ENCODE measurements at regions not wholly inside any gene's neighbourhood (a gene's known extent, or its start where the extent isn't known, plus 50 kb on each side); places are given as distances from the start of the nearest gene placed in this dataset.

DNA sequence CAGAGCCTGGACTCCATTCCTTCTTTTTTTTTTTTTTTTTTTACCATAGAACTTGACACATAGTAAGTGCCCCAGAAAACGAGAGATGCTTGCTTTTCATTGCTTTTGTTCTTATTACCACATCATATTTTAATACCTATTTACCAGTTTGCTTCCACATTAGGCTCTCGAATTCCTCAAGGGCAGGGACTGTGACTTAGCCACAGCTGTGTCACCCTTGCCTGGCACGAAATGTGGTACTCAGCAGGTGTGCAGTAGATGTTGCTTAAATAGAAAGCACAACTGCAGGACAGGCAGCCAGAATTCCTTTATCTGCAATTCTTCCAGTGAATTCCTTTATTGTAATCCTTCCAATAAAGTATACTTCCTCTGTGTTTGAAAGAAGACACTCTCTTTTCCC lies 393.0 kb downstream of the HAPSTR1 start:
- DNase-seq = no peak

DNA sequence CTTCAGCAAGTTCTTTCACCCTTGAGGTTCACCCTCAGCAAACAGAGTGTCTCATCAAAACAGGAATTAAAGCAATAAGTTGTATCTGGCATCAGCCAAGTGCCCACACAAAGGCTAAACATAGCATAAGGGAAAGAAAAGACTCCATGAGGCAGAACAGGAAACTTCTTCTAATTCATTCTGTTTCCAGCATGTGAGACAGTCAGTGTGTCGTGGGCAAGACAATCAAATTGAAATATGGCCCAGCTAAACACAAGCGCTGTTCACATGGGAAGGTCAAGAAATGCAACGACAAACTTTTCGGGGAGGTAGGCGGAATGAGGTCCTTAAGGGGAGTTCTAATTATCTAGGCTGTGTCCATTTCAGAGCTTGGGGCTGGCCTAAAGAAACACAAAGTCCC lies 393.4 kb downstream of the HAPSTR1 start:
- DNase-seq = no peak

DNA sequence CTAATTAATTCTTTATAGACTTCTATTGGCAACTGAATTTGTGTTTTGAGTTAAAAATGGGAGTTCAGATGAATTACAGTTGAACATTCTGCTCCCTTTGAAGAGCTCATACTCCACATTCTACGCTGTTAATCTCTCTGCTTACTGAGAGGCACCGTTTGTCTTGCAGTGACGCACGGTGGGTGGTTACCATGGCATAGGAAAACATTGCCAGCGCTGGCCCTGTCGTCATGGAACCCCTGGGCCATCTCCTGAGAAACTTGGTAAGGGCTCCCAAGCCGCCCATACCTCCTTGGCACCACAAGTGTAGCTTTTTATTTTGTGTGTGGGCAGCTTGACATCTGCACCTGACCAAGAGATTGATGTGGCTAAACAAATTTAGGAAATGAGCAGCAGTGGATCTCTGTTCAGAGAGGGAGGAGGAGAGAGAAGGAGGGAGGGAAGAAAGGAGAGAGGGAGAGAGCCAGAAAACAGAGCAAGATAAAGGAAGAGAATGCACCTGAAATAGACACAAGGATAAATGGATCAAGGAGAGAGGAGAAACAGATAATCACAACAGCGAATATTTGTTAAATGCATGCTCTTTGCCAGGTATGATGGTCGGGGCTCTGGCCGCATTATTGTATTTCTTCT lies 398.5 kb downstream of the HAPSTR1 start:
- DNase-seq = no peak

DNA sequence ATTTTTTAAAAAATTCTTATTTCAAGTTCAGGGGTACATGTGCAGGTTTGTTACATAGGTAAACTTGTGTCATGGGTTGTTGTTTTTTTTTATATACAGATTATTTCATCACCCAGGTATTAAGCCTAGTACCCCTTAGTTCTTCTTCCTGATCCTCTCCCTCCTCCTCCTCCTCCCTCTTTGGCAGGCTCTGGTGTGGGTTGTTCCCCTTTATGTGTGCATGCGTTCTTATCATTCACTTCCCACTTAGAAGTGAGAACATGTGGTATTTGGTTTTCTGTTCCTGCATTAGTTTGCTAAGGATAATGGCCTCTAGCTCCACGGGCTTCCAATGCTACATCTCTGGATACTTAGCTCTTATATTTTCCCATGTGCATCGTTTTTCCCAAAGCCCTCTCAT lies 404.4 kb downstream of the HAPSTR1 start:
- no peak for DNase-seq

DNA sequence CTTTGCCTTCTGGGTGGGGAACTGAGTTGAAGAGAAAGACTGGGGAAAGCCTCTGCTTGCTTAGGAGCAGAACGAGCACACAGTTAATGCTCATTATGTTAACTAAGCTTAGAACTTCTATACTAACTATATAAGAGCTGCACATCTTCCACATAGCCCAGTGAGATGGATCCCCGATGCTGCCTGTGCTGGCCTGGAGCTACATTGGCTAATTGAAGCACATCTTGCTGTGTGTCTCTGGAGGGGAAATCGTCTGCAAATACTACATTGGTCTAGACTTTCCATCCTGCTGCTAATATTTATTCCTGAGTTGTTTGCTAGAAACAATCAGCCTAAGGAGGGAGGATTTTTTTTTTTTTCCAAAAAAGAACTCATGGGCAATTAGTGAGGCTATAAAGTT lies 406.3 kb downstream of the HAPSTR1 start:
- DNase-seq = no peak

DNA sequence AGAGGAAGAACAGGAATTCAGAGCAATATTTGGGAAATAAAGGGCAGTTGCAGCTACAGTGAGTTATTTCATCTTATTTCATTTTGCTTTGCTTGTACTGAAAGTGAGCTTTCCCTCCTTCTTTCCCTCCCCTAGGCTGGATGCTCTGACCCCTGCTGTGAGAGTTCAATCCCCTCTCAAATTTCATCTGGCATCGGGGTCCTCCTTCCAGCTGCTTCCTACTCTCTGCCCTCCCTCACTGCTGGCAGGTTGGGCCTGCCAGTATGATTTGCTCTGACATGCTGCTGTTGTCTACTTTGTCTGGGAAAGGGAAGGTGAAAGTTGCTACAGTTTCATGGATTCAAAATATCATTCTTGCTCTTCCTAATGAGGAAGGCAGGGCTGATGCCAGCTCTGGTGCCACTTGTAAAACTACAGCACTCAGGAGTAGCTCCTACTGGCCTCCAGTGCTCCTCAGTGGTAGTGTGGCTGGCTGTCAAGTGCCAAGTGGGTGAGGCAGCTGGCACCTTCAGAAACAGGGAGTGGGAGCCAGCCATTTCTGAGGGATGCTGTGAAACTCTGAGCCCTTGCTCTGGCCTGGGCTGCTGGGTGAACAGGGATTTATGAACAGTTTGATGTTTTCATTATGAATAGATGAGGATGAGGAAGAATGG lies 408.6 kb downstream of the HAPSTR1 start:
- no peak for DNase-seq

DNA sequence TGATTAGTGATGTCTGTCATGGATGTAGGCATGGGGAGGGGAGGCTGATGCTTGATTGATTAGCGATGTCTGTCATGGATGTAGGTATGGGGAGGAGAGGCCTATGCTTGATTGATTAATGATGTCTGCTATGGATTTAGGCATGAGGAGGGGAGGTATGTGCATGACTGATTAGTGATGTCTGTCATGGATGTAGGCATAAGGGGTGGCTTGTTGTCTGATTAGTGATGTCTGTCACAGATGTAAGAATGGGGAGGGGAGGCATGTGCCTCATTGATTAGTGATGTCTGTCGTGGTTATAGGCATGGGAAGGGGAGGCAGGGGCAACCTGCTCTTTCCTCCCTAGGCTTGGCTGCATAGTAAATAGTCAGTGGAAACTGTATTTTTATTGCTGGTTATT lies 409.4 kb downstream of the HAPSTR1 start:
- no peak for DNase-seq

DNA sequence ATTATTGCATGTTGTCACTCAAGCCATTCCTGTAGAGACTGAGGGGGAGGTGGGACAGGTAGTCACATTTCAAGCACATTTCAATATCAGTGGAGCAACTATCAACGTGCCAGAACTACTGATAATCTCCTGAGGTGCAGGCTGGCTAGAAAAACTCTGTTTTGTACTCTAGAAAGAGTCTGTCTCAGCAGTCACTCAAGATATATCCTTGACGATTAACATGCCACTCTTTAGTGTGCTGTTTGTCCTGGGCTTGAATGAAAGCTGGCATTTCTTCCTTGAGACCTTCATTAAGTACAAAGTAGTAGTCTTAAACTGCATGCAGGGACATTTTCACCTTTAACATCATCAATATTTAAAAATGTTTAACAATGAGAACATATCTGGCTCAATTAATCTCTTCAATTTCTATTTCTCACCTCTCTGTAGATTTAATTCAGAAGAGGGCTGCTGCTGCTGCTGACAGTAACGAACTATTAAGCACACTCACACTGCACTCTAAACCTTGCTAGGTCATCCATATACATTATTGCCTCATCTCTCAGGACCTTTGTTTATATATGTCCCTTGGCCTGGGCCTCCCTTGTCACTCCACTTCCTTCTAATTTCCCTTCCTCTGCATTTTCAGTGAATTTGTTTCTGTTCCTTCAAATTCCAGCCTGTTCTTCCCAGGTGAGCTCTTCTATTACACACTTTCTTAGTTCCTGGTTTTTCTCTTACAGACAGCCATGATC lies 412.0 kb downstream of the HAPSTR1 start:
- DNase-seq = no peak

DNA sequence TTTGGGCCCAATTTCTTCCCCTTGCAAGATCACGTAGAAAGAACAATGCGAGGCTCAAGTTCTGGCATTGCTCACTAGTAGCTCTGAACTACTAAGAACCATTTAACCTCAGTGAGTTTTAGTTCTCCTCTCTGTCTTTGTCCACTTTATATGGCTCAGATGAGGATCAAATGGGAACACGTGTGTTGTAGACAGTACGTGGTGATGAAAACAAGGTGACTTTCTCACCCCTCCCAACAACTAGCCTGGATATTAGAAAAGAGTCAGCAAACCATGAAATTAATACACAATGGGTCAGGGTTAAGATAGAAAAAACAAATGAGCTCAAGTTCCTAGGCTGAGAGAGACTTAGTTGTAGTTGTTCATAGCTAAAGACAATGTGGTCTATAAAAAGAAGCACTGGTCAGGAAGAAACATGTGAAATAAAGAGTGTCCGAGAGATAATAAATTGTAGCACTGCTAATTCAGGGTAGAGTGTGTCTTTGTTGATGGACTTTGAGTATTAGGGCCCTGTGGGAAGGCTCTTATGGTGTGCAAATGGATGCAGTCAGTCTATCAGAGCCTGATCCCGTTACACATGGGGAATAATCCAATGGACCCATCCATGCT lies 417.0 kb downstream of the HAPSTR1 start:
- DNase-seq = no peak

DNA sequence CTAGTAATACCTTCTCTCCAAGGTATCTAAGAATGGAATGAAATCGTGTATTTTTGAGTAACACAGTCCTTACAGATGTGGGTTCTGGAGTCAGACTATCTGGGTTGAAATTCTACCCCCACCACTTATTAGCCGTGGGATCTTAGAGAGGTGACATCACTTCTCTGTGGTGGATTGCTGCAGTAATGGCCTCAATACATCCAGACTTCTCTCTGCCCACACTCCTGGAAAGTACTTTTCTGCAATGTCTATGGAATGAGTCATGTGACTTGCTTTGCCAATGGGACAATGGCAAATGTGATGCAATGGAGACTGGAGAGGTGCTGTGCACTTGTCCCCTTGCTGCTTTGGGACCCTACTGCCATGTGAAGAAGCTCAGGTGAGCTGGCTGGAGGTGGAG lies 418.2 kb downstream of the HAPSTR1 start:
- DNase-seq = no peak

DNA sequence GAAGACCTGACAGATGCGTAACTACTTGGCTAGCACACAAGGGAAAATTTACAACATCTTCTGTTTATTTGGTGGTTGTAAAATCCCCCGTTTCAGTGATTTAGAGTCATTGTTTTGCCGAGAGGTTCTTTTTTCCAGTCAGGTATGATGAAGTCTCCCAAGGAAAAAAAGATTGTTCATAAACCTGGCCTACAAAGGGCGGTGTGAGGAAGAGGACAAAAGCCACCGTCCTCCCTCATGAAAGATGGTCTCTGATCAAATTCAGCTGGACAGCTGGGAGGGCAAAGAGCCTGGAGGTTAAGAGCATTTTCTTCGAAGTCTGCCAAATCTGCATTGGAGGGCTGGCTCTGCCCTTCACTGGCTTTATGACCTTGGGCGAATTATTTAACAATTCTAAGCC lies 419.9 kb downstream of the HAPSTR1 start:
- no peak for DNase-seq

DNA sequence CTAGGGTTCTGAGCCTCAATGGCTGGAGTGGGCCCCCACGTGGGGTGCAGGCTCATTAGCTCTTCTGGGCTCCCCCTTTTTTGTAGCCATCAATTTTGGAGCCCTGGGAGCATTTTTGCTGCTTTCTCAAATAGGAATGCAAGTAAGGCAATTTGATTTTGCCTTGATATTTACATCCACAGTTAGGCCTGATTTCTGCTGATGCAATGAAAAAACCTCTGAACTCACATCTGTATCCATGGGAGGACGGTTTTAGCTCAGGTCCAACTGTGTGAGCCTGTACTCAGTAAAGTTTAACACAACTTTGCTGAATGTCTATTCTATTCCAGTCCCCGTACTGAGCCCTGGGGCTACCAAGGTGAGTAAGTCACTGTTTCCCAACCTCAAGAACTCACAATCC lies 425.0 kb downstream of the HAPSTR1 start:
- DNase-seq = no peak

DNA sequence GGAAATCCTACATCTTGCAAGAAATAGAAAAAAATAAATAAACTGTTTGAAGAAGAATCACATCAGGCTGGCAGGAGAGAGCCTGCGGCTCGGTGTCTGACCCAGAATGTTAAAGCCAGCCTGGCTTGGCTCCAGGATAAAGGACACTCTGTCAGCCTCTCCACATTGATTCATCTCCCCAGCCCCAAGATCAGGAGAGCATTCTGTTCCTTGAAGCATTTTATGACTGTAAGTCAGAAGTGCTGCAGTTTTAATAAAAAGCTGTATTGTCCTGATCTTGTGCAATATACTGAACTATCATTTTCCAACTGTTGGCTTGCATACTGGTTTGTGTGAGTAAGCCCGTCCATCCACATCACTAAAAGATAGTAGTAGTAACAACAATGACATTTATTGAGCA lies 426.6 kb downstream of the HAPSTR1 start:
- DNase-seq = no peak

DNA sequence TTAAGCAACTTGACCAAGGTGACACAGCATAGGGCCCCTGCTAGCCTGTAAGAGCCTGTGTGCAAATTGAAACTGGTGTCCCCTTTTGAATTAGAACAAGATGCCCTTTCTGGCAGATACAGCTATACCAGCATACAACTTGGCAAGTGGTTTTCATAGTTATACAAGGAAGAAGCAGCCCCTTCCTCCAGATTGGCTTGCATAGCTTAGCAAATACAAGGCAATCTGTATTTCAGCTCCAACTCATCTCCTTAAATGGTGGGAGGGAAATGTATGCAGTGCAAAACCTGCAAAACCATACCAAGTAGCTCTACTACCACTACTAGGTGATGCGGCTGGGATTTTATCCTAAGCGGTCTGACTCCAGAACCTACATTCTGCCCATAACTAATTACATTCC lies 427.1 kb downstream of the HAPSTR1 start:
- DNase-seq = no peak

DNA sequence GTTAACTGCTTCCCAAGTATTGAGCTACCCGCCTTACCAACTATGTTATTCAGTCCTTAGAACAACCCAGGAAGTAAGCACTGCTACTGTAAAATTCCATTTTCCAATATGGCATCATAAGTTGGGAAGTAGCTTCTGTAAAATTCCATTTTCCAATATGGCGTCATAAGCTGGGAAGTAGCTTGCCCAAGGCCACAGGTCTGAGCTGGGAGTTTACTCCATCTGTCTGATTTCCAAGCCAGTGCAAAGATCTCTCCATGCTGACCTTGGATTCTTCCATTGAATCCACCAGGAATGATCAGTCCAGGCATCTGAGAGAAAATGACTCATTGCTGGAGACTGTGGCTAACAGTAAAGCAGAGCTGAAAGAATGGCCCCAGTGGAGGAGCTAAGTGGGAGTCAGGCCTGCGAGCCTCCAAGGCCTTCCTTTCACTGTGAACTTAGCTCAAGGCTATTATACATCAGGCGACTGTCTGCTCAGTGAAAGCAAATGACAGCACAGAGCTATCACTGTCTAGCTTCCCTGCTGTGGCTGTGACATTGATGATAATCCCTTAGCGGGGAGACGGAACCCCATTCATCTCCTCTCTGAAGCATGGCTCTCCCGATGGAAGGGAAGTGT lies 430.4 kb downstream of the HAPSTR1 start:
- DNase-seq = no peak

DNA sequence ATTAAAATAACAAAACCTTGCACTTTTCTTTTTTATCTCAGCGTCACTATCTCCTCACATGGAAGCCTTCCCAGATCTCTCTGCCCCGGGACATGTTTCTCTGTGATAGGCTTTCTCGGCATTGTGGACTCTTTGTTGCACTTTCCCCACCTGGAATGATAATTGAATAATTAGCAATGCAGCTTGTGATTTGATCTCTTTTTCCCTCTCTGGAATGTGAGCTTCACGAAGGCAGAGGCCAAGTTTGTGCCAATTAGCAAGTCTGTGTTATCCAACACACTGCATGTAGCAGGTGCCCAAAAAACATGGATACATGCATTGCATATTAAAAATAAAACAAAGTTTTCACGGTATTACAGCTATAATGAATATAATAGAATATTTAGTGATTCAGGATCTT lies 431.2 kb downstream of the HAPSTR1 start:
- no peak for DNase-seq

DNA sequence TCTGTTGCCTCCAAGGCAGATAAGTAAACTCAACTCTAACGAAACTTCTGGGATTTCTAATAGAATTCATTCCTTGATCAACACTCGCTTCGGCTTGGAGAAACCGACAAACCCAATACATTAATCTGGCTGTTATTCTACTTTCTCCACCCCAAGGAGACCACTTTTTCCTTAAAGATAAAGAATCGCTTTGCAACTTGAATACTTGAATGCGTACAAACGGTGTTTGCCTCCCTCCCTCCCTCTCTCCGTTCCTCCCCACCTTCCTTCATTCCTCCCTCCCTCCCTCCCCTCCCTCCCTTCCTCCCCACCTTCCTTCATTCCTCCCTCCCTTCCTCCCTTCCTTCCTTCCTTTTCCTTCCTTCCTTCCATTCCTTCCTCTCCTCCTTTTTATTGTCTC lies 432.6 kb downstream of the HAPSTR1 start:
- DNase-seq = no peak

DNA sequence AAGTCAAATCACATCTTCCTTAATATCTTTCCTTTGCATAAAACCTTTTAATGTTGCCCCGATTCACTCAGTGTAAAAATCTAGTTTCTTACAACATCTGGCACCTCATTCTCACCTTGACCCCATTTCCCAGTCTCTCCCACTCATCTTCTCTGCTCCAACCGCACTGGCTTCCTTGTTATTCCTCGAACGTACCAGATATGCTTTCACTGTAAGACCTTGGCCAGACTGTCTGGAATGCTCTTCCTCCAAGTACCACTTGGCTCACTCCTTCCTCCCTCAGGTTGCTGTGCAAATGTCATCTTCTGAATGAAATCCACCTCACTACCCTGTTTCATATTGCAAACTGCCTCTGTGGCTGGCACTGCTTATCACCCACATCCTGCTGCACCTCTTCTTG lies 433.6 kb downstream of the HAPSTR1 start:
- DNase-seq = no peak

DNA sequence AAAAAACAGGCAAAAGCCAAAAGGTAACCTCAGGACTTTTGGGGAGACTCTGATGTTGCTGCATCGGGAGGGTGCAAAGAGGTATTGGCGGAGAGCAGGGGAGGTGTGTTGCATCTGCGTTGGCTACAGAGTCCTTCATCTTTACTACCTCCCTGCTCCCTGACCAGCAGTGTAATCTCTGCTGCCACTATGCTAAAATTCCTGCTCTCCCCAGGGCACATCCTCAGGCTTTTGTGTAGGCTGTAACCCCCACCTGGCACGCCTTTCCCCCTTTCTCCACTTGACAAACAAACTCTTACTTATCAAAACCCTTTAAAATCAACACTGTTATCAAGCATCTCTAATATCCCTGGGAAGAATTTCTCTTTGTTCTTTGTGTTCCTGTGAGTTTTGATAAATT lies 435.3 kb downstream of the HAPSTR1 start:
- DNase-seq = no peak

DNA sequence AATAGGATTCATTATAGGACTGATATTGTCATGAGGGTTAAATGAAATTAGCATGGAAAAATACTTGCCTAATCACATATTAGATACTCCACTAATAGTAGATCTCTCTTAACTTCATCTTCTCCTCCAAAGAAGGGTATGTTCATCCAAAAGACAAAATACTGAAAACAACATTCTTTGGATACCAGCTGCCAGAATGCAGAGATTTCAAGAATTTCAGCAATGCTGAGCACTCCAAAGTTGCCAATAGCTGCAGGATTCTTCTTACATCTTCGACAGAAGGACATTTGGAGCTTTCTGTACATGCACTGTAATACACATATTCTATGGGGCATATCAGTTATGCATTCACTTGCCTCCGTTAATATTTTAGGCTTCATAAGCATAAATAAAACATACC lies 436.5 kb downstream of the HAPSTR1 start:
- no peak for DNase-seq

DNA sequence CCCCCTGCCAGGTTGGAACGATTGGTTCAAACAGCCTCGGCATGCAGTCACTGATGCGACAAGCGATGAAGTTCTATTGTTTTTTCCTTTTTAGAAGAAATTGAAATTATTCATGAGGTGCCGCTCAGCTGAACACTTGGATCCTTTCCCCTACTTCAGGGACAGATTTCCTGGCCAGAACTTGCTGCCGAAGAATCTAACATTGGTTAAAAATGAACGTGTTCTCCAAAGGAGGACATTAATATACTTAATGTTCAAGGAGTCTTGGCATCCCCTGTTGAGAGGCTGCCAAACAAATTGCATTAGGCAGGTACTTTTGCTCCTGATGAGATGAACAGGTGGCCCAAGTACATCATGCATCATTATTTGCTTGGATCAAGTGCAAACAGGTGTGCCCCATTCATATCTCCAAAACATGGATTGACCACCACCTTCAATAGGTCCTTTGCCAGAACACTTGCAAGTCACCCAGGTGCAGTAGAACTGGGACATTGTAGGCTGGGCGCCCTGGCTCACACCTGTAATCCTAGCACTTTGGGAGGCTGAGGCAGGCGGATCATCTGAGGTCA lies 437.2 kb downstream of the HAPSTR1 start:
- DNase-seq = no peak

DNA sequence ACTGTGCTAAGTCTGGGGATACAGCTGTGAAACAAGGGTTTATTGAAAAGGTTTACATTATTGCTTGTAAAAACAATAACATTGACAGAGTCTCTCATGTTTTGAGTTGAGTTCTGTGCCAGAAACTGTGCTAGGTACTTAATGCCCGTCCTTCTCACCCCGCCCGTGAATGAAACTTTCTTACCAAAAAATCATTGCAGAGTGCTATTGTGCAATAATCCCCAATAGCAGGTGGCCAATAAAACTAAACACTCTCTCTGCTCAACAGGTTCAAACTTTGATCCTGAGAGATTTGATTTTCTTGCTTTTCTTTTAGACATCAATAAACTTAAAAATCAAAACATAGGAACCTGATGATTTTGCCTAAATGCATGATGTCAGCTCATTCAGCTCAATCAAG lies 441.6 kb downstream of the HAPSTR1 start:
- DNase-seq = no peak

DNA sequence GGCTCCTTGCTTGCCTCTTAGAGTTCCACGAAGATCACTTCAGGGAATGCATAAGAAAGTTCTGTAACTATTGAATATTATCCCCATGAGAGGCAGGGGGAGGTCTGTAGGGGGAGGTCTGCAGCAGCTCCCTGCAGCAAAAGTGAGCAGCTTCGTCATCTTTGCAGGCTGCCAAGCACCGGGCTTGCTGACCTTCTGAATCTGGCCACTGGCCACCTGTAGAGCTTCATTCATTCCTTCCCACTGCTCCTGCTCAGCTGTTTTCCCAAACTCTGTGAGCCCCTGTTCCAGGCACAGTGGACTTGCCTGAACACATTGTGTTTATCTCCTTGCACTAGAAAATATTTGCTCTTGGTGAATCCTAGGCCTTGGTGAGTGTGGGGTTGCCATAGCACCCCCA lies 443.3 kb downstream of the HAPSTR1 start:
- DNase-seq = no peak
